ENCODE measurements at regions not wholly inside any gene's neighbourhood (a gene's known extent, or its start where the extent isn't known, plus 50 kb on each side); places are given as distances from the start of the nearest gene placed in this dataset.

GRCh38 chr7:36082910-36083309 is 70.1 kb upstream of the EEPD1 start:
- TF ChIP-seq ZBTB33 (IDR thresholded peaks at IDR 0.05; ENCODE audit: borderline replicate concordance, low read depth), result no peak
- no peak for TF ChIP-seq EP300 (IDR thresholded peaks at IDR 0.05; ENCODE audit: borderline replicate concordance in 1 of 2, low read depth in 1 of 2, low read length in 1 of 2)
- TF ChIP-seq USF2 (IDR thresholded peaks at IDR 0.05; ENCODE audit: borderline replicate concordance, low read depth, low read length), result no peak
- peak; percentile 36; the same call in 1 of the 2 replicates for TF ChIP-seq CTCF (IDR thresholded peaks at IDR 0.05)
- no peak for TF ChIP-seq MAX (IDR thresholded peaks at IDR 0.05; ENCODE audit: low read depth)
- no peak for TF ChIP-seq SMC3 (IDR thresholded peaks at IDR 0.05; ENCODE audit: low read depth, low read length)
- no peak for TF ChIP-seq FOXM1 (IDR thresholded peaks at IDR 0.05; ENCODE audit: low read depth)
- no peak for TF ChIP-seq REST (IDR thresholded peaks at IDR 0.05; ENCODE audit: low read depth, low read length)
- no peak for TF ChIP-seq TAF1 (IDR thresholded peaks at IDR 0.05; ENCODE audit: borderline replicate concordance, low read depth, low read length)
- TF ChIP-seq ELF1 (IDR thresholded peaks at IDR 0.05), result no peak
- no peak for TF ChIP-seq GABPA (IDR thresholded peaks at IDR 0.05; ENCODE audit: low read depth)
- TF ChIP-seq TEAD4 (IDR thresholded peaks at IDR 0.05; ENCODE audit: borderline replicate concordance, insufficient read depth), result no peak

All from SK-N-SH (cell line).